Loucy (cell line): ENCODE measurements at regions not wholly inside any gene's neighbourhood (a gene's known extent, or its start where the extent isn't known, plus 50 kb on each side); places are given as distances from the start of the nearest gene placed in this dataset.

Experiments used
- H2AFZ ChIP-seq: fragments of 200-600 bp; sonication (generic); 2 replicates; pipeline ENCODE4 v1.6.0; 2016; ENCODE audit warnings: antibody characterized with exemption, mild to moderate bottlenecking, low read length, moderate library complexity
- H3F3A ChIP-seq: fragments of 200-600 bp; 2 replicates; pipeline ENCODE4 v1.6.0; 2016; ENCODE audit warnings: antibody characterized with exemption, low read depth, mild to moderate bottlenecking
- H3K27me3 ChIP-seq: fragments of 200-600 bp; sonication (generic); 2 replicates; pipeline ENCODE4 v1.6.1; 2014; ENCODE audit warnings: low read length, mild to moderate bottlenecking; ENCODE audit not compliant: insufficient read depth, poor library complexity, severe bottlenecking
- H3K36me3 ChIP-seq: fragments of 200-600 bp; sonication (generic); 2 replicates; pipeline ENCODE4 v1.6.1; 2016; ENCODE audit warnings: low read length; ENCODE audit not compliant: insufficient read depth
- H3K4me1 ChIP-seq: fragments of 200-600 bp; sonication (generic); 2 replicates; pipeline ENCODE4 v1.5.1; 2014; ENCODE audit warnings: low read length, mild to moderate bottlenecking; ENCODE audit not compliant: insufficient read depth, poor library complexity, severe bottlenecking
- H3K4me2 ChIP-seq: fragments of 200-600 bp; sonication (generic); 2 replicates; pipeline ENCODE4 v1.6.0; 2014; ENCODE audit warnings: antibody characterized with exemption, low read length, low read depth, mild to moderate bottlenecking; ENCODE audit not compliant: poor library complexity, severe bottlenecking
- H3K4me3 ChIP-seq: fragments of 200-600 bp; sonication (generic); 2 replicates; pipeline ENCODE4 v1.5.1; 2014; ENCODE audit warnings: low read length, mild to moderate bottlenecking, mixed read lengths; ENCODE audit not compliant: poor library complexity, severe bottlenecking
- H3K79me2 ChIP-seq: fragments of 200-600 bp; sonication (generic); 2 replicates; pipeline ENCODE4 v1.6.1; 2014; ENCODE audit warnings: low read length; ENCODE audit not compliant: insufficient read depth
- H3K9ac ChIP-seq: fragments of 200-600 bp; sonication (generic); 2 replicates; pipeline ENCODE4 v1.6.0; 2014; ENCODE audit warnings: mild to moderate bottlenecking, low read depth, low read length, moderate library complexity; ENCODE audit not compliant: poor library complexity, severe bottlenecking
- H3K9me2 ChIP-seq: fragments of 200-600 bp; sonication (generic); replicated peaks from 2 replicates; pipeline ENCODE4 v1.6.1; 2016; ENCODE audit warnings: low read depth, low read length, mixed read lengths
- H3K9me3 ChIP-seq: fragments of 200-600 bp; sonication (generic); 2 replicates; pipeline ENCODE4 v1.6.1; 2014; ENCODE audit warnings: mild to moderate bottlenecking, antibody characterized with exemption, low read length, low read depth; ENCODE audit not compliant: insufficient read depth
- H4K20me1 ChIP-seq: fragments of 200-600 bp; sonication (generic); 2 replicates; pipeline ENCODE4 v1.6.0; 2014; ENCODE audit warnings: antibody characterized with exemption, low read length, mild to moderate bottlenecking; ENCODE audit not compliant: insufficient read depth, poor library complexity, severe bottlenecking
- EZH2phosphoT487 ChIP-seq: fragments of 200-600 bp; IDR thresholded peaks from 2 replicates; pipeline ENCODE4 v1.6.1; 2018; ENCODE audit warnings: antibody characterized with exemption, mild to moderate bottlenecking, moderate library complexity, borderline replicate concordance
- TF ChIP-seq, protein P1 (sequence below): fragments of 200-600 bp; sonication (generic); conservative IDR thresholded peaks from 2 replicates; pipeline ENCODE4 v1.5.1; 2014; ENCODE audit warnings: mild to moderate bottlenecking, antibody characterized with exemption, low read length

DNA sequence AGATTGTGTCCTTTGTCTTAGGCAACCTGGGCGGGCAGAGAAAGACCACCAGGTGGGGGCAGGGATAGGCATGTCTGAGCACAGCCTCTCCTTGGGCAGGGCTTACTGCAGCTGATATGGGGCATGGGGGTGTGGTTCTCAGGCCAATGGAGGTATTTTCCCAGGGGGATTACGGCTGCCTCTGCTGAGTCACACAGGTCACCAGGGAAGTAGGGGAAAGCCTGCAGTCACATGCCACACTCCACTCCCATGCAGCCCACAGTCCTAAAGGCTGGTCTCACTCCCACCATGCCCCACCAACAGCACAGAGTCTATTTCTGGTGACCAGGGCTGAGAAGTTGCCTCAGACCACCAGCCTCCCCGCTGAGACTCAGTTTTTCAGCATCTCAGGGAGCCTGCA, 466.4 kb downstream of the DIPK2A start:
- H3K9me2 ChIP-seq = no peaks in the 10 kb centered on the region

DNA sequence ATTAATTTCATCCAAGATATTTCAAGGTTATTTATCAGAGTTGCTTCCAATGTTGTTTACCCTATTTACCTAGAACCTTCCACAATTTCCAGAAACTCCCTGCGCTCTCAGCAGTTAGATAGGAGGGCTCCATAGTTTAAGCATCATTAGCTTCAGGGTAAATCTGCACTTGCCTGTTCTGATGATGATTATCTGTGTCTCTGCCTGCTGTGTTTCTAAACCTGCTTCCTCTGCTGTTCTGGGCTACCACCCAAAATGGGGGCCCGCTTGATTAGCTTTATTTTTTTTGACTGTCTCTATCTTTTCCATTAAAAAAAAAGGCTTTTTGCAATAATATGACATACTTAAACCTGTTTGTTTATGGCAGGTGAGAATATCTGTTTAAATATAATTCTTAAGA, 472.4 kb downstream of the DIPK2A start:
- H3F3A ChIP-seq = no peaks in the 10 kb centered on the region
- no peak overlapping the region for H3K4me3 ChIP-seq
- H3K9ac ChIP-seq = no peak overlapping the region
- H3K27me3 ChIP-seq = no peaks in the 10 kb centered on the region
- H2AFZ ChIP-seq = no peak overlapping the region
- H3K9me3 ChIP-seq = no peaks in the 10 kb centered on the region
- H4K20me1 ChIP-seq = no peaks in the 10 kb centered on the region
- H3K4me1 ChIP-seq = no peaks in the 10 kb centered on the region
- TF ChIP-seq, protein P1, sequence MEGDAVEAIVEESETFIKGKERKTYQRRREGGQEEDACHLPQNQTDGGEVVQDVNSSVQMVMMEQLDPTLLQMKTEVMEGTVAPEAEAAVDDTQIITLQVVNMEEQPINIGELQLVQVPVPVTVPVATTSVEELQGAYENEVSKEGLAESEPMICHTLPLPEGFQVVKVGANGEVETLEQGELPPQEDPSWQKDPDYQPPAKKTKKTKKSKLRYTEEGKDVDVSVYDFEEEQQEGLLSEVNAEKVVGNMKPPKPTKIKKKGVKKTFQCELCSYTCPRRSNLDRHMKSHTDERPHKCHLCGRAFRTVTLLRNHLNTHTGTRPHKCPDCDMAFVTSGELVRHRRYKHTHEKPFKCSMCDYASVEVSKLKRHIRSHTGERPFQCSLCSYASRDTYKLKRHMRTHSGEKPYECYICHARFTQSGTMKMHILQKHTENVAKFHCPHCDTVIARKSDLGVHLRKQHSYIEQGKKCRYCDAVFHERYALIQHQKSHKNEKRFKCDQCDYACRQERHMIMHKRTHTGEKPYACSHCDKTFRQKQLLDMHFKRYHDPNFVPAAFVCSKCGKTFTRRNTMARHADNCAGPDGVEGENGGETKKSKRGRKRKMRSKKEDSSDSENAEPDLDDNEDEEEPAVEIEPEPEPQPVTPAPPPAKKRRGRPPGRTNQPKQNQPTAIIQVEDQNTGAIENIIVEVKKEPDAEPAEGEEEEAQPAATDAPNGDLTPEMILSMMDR = no peak
- no peak for TF ChIP-seq EZH2phosphoT487
- H3K9me2 ChIP-seq = no peaks in the 10 kb centered on the region
- no peaks in the 10 kb centered on the region for H3K79me2 ChIP-seq
- H3K36me3 ChIP-seq = no peaks in the 10 kb centered on the region
- H3K4me2 ChIP-seq = no peak overlapping the region

More for the DNA sequence above, 466.4 kb downstream of the DIPK2A start:
- Histone ChIP-seq H3K9ac (no peak overlapping the region), H4K20me1 (no peaks in the 10 kb centered on the region), H2AFZ (no peak overlapping the region), H3K4me2 (no peak overlapping the region), H3F3A (no peaks in the 10 kb centered on the region), H3K79me2 (no peaks in the 10 kb centered on the region), H3K27me3 (no peaks in the 10 kb centered on the region), H3K4me3 (no peak overlapping the region), H3K36me3 (no peaks in the 10 kb centered on the region), H3K4me1 (no peaks in the 10 kb centered on the region), H3K9me3 (no peaks in the 10 kb centered on the region)
- no peak for TF ChIP-seq EZH2phosphoT487
- TF ChIP-seq, protein P1 = no peak

DNA sequence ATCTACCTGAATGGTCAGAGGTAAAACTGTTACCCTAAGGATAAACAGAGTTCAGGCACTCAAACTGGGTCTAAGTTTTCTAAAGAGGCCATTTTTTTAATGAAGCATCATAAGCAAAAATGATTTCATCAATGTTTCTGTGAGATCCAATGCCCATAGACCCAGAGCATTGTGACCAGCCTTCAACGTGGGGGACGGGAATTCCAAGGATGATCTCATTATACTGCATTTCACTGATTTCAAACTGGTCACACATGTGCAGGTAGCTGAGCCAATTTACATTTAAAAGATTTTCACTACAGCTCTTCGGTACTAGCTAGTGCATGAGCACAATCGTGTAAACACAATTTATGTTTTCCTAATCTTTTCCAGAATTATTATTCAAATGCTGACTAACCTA, 472.9 kb downstream of the DIPK2A start:
- no peaks in the 10 kb centered on the region for H3K4me1 ChIP-seq
- no peak overlapping the region for H2AFZ ChIP-seq
- no peaks in the 10 kb centered on the region for H3K79me2 ChIP-seq
- no peaks in the 10 kb centered on the region for H3K27me3 ChIP-seq
- H3K36me3 ChIP-seq = no peaks in the 10 kb centered on the region
- no peaks in the 10 kb centered on the region for H3F3A ChIP-seq
- H4K20me1 ChIP-seq = no peaks in the 10 kb centered on the region
- no peaks in the 10 kb centered on the region for H3K9me2 ChIP-seq
- H3K4me3 ChIP-seq = no peak overlapping the region
- no peak overlapping the region for H3K4me2 ChIP-seq
- H3K9me3 ChIP-seq = no peaks in the 10 kb centered on the region
- no peak overlapping the region for H3K9ac ChIP-seq
- TF ChIP-seq EZH2phosphoT487 = no peak

DNA sequence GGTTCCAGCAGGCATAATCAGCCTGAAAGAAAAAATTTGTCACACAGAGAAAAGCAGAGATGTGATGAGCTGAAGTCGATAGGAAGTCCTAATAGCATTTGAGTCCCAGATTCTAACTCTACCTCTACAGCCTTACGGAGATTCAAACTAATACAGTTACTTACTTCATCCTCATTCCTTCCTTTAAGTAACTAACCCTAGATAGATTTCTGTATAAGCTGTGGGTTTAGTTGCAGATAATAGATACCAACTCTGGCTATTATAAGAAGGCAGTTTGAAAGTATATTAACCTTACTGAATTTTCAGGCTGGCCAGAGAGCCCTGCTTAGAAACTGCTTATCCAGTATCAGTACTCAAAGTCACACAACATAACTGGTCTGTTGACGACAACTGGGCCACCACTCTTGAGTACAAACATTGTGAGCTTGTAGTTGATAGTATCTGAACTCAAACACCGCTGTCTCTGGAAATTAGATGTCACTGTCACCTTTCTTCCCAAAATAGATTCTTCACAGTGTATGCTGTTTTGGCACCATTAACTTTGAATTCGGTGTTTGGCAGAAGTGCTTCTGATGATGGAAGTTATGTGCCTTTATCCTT, 484.3 kb downstream of the DIPK2A start:
- no peaks in the 10 kb centered on the region for H3K9me2 ChIP-seq
- TF ChIP-seq EZH2phosphoT487 = no peak
- TF ChIP-seq, protein P1 = no peak
- H3K27me3 ChIP-seq = no peaks in the 10 kb centered on the region
- H3K4me1 ChIP-seq = no peaks in the 10 kb centered on the region
- H3K79me2 ChIP-seq = no peaks in the 10 kb centered on the region
- no peak overlapping the region for H2AFZ ChIP-seq
- H3K9ac ChIP-seq = no peak overlapping the region
- H3K36me3 ChIP-seq = no peaks in the 10 kb centered on the region
- no peak overlapping the region for H3K4me2 ChIP-seq
- no peaks in the 10 kb centered on the region for H4K20me1 ChIP-seq
- no peak overlapping the region for H3K4me3 ChIP-seq
- no peaks in the 10 kb centered on the region for H3F3A ChIP-seq
- no peaks in the 10 kb centered on the region for H3K9me3 ChIP-seq
